ENCODE measurements at regions not wholly inside any gene's neighbourhood (a gene's known extent, or its start where the extent isn't known, plus 50 kb on each side); places are given as distances from the start of the nearest gene placed in this dataset.
A peak's percentile ranks its signal among the peaks of the same experiment; 100 is the strongest.
"Not testable (repeated sequence)": the region's sequence is repeated elsewhere in the genome, so short reads cannot be mapped to it uniquely, and the experiment has no call there.

DNA sequence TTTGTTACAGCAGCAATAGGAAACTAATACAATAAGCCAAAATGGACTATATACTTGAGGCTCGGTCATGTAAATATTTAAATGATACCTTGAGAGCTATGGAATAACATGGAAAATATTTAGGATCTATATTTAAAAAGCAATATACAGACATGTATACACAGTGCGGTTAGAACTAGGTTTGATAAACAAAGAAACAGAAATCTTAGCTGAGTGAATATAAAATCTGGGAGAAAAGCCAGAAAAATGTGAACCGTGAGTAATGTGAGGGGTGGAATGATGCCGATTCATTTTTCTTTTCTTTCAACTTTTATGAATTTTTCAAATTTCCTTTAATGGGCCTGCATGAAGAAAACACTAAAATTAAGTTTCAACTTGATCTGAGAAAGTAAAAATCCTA, 104.1 kb downstream of the ATXN3L start:
- Histone ChIP-seq H3K9me3 (no peaks in the 10 kb centered on the region), H3K27me3 (no peaks in the 10 kb centered on the region), H3K36me3 (no peaks in the 10 kb centered on the region), H3K4me1 (peaks cover 0 to 6% of the 10 kb centered on the region in 2 donors), H3K27ac (peak overlapping the region; percentile 20 to 65), H3K4me3 (no peak overlapping the region)
- TF ChIP-seq, protein P1, sequence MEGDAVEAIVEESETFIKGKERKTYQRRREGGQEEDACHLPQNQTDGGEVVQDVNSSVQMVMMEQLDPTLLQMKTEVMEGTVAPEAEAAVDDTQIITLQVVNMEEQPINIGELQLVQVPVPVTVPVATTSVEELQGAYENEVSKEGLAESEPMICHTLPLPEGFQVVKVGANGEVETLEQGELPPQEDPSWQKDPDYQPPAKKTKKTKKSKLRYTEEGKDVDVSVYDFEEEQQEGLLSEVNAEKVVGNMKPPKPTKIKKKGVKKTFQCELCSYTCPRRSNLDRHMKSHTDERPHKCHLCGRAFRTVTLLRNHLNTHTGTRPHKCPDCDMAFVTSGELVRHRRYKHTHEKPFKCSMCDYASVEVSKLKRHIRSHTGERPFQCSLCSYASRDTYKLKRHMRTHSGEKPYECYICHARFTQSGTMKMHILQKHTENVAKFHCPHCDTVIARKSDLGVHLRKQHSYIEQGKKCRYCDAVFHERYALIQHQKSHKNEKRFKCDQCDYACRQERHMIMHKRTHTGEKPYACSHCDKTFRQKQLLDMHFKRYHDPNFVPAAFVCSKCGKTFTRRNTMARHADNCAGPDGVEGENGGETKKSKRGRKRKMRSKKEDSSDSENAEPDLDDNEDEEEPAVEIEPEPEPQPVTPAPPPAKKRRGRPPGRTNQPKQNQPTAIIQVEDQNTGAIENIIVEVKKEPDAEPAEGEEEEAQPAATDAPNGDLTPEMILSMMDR (IDR thresholded peaks at IDR 0.05): no peak
- no peak for TF ChIP-seq POLR2A (IDR thresholded peaks at IDR 0.05)
- DNase-seq: no peak
- intact Hi-C loops (cut with DNase I; ENCODE audit: low total_unique reads): no loop called here

DNA sequence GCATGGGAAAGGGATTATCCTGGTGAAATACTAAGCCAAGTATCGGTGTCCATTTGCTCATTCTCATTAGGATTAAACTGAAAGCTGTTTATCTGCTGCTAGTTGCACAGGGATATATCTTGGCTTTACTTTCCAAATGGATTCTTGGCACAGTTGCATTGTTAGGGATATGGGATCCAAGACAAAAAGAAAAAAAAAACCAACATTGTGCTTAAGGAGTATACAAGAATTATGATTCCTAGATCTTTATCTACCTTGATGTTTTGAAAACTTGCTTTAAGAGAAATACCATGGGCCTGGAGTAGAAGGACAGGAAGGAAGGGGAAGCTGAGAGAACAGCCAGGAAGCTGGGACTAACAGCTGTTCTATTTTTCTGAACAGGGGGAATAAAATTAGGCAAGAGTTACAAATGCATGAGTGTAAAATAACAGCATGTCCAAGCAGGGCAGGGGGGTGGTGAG, 107.6 kb downstream of the ATXN3L start:
- Histone ChIP-seq H3K27me3 (no peaks in the 10 kb centered on the region), H3K4me1 (peaks cover 0 to 6% of the 10 kb centered on the region in 2 donors), H3K27ac (peak overlapping the region; percentile 40 to 61), H3K36me3 (no peaks in the 10 kb centered on the region), H3K9me3 (no peaks in the 10 kb centered on the region), H3K4me3 (no peak overlapping the region)
- intact Hi-C loops (cut with DNase I; ENCODE audit: low total_unique reads): no loop called here
- peak in 1 of 2 donors; percentile 53 for DNase-seq
- no peak for TF ChIP-seq POLR2A (IDR thresholded peaks at IDR 0.05)
- TF ChIP-seq, protein P1 (IDR thresholded peaks at IDR 0.05): no peak

DNA sequence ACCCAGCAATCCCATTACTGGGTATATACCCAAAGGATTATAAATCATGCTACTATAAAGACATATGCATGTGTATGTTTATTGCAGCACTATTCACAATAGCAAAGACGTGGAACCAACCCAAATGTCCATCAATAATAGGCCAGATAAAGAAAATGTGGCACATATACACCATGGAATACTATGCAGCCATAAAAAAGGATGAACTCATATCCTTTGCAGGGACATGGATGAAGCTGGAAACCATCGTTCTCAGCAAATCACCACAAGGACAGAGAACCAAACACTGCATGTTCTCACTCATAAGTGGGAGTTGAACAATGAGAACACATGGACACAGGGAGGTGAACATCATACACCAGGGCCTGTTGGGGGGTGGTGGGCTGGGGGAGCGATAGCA, 109.7 kb downstream of the ATXN3L start:
- H3K9me3 ChIP-seq; H3K4me1 ChIP-seq; H3K27me3 ChIP-seq; H3K36me3 ChIP-seq; H3K27ac ChIP-seq; DNase-seq; intact Hi-C loops (cut with DNase I; ENCODE audit: low total_unique reads); H3K4me3 ChIP-seq: not testable (repeated sequence)

DNA sequence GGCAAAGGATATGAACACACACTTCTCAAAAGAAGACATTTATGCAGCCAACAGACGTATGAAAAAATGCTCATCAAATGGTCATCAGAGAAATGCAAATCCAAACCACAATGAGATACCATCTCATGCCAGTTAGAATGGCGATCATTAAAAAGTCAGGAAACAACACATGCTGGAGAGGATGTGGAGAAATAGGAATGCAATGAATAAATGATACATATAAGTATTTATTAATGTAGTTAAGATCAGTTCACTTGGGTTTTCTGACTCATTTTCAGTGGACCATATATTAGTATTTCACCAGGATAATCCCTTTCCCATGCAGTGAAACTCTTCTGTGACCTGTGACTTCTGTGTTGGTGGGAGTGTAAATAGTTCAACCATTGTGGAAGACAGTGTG, 110.1 kb downstream of the ATXN3L start:
- H3K4me1 ChIP-seq; H3K4me3 ChIP-seq; H3K36me3 ChIP-seq; DNase-seq; H3K9me3 ChIP-seq; intact Hi-C loops (cut with DNase I; ENCODE audit: low total_unique reads); H3K27ac ChIP-seq; H3K27me3 ChIP-seq: not testable (repeated sequence)

DNA sequence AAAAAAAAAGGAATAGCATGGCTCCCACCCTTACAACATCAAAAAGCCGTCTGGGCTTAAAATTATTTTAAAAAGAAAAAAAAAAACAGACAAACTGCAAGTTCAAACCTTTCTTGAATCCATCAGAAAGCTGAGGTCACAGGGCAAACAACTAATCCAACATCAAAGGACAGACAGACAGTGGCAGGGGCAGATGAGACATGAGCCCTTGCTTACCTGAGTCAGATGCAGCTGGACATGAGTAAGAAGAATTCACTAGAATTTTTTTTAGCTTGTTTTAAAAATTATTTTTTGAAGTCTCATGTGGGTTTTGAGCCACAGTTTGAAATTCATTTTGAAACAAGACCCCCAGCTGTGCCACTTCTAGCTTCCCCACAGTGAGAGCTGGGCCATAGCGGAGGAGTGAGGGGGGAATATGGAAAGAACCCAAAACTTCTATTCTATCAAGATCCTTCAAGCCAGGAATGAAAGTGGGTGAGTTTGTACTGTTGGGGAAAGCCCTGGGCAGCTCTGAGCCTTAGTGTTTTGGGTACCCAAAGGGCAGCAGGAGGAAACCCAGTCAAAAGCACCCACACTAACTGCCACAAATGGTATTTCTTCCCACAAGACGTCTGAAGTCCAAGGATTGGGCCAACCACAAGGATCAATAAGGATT, 111.4 kb downstream of the ATXN3L start:
- Histone ChIP-seq H3K9me3 (no peaks in the 10 kb centered on the region), H3K27me3 (no peaks in the 10 kb centered on the region), H3K4me1 (peaks cover 0 to 6% of the 10 kb centered on the region in 2 donors), H3K4me3 (no peak overlapping the region), H3K27ac (no peak overlapping the region), H3K36me3 (no peaks in the 10 kb centered on the region)
- TF ChIP-seq, protein P1 (IDR thresholded peaks at IDR 0.05): no peak
- TF ChIP-seq POLR2A (IDR thresholded peaks at IDR 0.05): no peak
- no peak for DNase-seq
- intact Hi-C loops (cut with DNase I; ENCODE audit: low total_unique reads): no loop called here

DNA sequence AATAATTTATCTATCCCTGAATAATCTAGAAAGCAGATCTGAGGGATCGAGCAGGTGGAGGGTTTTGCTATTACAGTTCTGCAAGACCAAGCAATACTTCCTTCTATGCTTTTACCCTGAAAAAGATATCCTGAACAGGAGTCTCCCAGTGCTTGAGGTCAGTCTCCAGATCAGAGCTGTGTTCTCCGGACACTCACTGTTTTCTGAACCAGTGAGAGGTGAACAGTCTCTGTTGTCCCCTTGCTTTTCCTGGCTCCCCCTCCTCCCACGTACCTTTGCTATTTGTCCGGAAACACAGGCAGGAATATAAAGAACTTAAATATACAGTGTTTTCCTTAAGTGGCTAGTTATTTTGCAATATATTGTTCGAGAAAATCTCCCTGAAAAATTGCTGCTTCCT, 116.6 kb downstream of the ATXN3L start:
- intact Hi-C loops (cut with DNase I; ENCODE audit: low total_unique reads): no loop called here
- Histone ChIP-seq H3K36me3 (no peaks in the 10 kb centered on the region), H3K4me3 (no peak overlapping the region), H3K27me3 (no peaks in the 10 kb centered on the region), H3K9me3 (no peaks in the 10 kb centered on the region), H3K4me1 (no peaks in the 10 kb centered on the region), H3K27ac (peak overlapping the region in 1 of 2 donors; percentile 16)
- DNase-seq: no peak
- no peak for TF ChIP-seq POLR2A (IDR thresholded peaks at IDR 0.05)
- TF ChIP-seq, protein P1 (IDR thresholded peaks at IDR 0.05): no peak
